ENCODE measurements at regions not wholly inside any gene's neighbourhood (a gene's known extent, or its start where the extent isn't known, plus 50 kb on each side); places are given as distances from the start of the nearest gene placed in this dataset.

DNA sequence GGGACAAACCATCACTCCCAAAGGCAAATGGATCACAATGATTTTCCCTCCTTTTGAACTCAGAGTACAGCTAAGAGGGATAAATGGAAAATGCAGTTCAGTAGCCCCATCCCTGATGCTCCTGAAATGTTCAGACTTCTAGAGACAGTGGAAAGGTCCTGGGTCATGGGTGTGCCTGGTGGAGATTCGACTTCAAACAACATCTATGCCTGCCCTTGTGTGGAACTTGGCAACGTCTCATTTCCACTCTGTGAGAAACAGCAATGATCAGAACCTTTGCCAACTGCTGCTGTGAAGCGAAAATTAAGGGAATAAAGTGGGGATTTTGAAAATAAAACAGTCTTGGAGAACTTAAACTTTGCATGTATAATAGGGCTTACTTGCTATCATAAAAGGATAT lies 778.1 kb downstream of the SEMA5A start:
- TF ChIP-seq, protein P1, sequence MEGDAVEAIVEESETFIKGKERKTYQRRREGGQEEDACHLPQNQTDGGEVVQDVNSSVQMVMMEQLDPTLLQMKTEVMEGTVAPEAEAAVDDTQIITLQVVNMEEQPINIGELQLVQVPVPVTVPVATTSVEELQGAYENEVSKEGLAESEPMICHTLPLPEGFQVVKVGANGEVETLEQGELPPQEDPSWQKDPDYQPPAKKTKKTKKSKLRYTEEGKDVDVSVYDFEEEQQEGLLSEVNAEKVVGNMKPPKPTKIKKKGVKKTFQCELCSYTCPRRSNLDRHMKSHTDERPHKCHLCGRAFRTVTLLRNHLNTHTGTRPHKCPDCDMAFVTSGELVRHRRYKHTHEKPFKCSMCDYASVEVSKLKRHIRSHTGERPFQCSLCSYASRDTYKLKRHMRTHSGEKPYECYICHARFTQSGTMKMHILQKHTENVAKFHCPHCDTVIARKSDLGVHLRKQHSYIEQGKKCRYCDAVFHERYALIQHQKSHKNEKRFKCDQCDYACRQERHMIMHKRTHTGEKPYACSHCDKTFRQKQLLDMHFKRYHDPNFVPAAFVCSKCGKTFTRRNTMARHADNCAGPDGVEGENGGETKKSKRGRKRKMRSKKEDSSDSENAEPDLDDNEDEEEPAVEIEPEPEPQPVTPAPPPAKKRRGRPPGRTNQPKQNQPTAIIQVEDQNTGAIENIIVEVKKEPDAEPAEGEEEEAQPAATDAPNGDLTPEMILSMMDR (IDR thresholded peaks at IDR 0.05; ENCODE audit: poor library complexity, severe bottlenecking) = no peak
- TF ChIP-seq EP300 (conservative IDR thresholded peaks at IDR 0.05; ENCODE audit: poor library complexity, severe bottlenecking) (no peak), RAD21 (conservative IDR thresholded peaks at IDR 0.05) (no peak), POLR2AphosphoS5 (IDR thresholded peaks at IDR 0.05) (no peak), EZH2 (IDR thresholded peaks at IDR 0.05; ENCODE audit: borderline replicate concordance, insufficient read depth, low read length, poor library complexity, severe bottlenecking) (no peak), MXI1 (conservative IDR thresholded peaks at IDR 0.05; ENCODE audit: poor library complexity, severe bottlenecking) (no peak)
- TF ChIP-seq, protein P2, sequence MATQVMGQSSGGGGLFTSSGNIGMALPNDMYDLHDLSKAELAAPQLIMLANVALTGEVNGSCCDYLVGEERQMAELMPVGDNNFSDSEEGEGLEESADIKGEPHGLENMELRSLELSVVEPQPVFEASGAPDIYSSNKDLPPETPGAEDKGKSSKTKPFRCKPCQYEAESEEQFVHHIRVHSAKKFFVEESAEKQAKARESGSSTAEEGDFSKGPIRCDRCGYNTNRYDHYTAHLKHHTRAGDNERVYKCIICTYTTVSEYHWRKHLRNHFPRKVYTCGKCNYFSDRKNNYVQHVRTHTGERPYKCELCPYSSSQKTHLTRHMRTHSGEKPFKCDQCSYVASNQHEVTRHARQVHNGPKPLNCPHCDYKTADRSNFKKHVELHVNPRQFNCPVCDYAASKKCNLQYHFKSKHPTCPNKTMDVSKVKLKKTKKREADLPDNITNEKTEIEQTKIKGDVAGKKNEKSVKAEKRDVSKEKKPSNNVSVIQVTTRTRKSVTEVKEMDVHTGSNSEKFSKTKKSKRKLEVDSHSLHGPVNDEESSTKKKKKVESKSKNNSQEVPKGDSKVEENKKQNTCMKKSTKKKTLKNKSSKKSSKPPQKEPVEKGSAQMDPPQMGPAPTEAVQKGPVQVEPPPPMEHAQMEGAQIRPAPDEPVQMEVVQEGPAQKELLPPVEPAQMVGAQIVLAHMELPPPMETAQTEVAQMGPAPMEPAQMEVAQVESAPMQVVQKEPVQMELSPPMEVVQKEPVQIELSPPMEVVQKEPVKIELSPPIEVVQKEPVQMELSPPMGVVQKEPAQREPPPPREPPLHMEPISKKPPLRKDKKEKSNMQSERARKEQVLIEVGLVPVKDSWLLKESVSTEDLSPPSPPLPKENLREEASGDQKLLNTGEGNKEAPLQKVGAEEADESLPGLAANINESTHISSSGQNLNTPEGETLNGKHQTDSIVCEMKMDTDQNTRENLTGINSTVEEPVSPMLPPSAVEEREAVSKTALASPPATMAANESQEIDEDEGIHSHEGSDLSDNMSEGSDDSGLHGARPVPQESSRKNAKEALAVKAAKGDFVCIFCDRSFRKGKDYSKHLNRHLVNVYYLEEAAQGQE (IDR thresholded peaks at IDR 0.05; ENCODE audit: borderline replicate concordance) = no peak

Measured in neural cell (in vitro differentiated cells).